ENCODE measurements at regions not wholly inside any gene's neighbourhood (a gene's known extent, or its start where the extent isn't known, plus 50 kb on each side); places are given as distances from the start of the nearest gene placed in this dataset.
"Not testable (repeated sequence)": the region's sequence is repeated elsewhere in the genome, so short reads cannot be mapped to it uniquely, and the experiment has no call there.

DNA sequence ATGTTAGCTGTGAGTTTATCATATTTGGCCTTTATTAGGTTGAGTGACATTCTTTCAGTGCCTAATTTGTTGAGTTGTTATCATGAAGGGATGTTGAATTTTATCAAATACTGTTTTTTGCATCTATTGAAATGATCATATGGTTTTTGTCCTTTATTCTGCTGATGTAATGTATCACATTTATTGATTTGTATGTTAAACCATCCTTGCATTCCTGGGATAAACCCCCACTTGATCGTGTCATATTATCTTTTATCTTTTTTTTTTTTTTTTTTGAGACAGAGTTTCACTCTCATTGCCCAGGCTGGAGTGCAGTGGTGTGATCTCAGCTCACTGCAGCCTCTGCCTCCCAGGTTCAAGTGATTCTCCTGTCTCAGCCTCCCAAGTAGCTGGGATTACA, 51.9 kb upstream of the MFGE8 start:
- not testable (repeated sequence) for DNase-seq (ENCODE audit: low read depth)

DNA sequence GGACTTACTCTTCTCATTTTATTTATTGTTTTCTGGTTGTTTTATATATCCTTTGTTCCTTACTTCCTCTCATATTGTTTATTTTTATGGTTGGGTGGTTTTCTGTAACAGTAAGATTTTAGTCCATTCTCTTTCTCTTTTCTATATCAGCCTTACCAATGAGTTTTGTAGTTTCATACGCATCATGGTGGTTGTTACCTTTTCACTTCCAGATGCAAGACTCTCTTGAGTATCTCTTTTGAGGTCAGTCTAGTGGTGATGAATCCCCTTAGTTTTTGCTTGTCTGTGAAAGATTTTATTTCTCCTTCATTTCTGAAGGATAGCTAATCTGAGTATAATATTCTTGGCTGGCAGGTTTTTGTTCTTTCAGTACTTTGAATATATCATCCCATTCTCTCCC, 57.1 kb upstream of the MFGE8 start:
- DNase-seq (ENCODE audit: low read depth) = no peak

DNA sequence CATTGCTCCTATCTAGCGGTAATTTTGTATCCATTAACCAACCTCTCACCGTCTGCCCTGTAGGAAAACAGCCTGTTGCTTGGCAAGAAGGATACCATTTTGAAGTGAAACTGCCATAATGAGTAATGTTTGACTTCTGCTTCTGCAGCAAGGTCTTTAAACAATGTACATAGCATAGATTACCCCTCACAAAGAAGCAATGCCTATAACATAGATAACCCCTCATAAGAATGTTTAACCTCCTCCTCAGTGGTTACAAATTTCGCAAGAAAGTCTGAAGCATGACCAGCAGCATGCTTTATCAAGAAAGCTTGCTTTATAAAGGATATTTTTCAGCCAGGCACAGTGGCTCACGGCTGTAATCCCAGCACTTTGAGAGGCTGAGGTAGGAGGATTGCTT, 61.2 kb upstream of the MFGE8 start:
- no peak for DNase-seq (ENCODE audit: low read depth)

DNA sequence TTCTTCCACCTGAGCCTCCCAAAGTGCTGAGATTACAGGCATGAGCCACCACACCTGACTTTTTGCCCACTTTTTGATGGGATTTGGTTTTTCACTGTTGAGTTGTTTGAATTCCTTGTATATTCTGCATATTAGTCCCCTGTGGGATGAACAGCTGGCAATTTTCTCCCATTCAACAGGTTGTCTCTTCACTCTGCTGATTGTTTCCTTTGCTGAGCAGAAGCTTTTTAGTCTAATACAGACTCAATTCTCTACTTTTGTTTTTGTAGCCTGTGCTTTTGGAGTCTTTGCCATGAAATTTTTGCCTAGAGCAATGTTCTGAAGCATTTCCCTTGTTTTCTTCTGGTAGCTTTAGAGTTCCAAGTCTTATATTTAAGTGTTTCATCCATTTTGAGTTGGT, 62.7 kb upstream of the MFGE8 start:
- no peak for DNase-seq (ENCODE audit: low read depth)

DNA sequence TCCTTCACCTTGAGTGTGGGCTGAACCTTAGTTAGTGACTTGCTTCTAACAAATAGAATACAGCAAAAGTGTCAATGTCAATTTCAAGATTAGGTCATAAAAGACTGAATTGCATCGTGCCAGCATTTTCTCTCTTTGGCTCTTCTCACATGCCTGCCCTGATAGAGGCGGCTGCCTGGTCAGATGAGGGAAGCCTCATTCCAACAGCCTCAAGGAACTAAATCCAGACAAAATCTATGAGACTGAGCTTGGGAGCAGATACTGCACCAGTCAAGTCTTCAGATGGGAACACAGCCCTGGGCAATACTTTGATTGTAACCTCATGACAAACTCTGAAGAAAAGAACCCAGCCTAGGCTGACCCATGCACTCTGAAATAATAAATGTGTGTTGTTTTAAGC, 63.5 kb upstream of the MFGE8 start:
- DNase-seq (ENCODE audit: low read depth) = no peak

DNA sequence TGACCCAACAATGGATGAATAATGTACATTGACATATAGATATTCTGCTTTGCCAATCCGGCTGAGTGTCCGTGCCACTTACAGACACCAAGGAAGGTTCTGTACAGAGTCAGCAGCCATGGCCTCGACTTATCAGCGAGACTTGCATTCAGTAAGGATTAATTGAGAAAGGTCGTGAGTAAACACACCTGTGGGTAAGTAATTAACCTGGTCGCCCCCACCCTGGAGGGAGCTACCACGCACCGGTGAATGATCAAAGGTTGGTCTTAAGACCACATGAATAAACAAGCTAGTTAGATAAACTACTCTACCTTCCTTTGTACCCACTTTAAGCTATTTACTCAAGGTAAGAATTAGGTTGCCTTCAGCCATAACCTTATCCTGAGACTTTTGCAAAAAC, 66.5 kb upstream of the MFGE8 start:
- DNase-seq (ENCODE audit: low read depth) = no peak

DNA sequence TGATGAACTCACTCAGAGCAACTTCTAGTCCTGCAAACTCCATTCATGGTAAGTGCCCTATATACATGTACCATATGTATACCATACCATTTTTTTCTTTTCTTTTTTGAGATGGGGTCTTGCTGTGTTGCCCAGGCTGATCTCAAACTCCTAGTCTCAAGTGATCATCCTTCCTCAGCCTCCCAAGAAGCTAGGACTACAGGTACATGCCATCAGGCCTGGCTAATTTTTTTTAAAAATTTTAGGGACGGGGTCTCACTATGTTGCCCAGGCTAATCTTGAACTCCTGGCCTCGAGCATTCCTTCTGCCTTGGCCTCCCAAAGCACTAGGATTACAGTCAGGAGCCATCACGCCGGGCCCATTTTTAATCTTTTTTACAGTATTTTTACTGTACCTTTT, 67.3 kb upstream of the MFGE8 start:
- DNase-seq (ENCODE audit: low read depth) = no peak

DNA sequence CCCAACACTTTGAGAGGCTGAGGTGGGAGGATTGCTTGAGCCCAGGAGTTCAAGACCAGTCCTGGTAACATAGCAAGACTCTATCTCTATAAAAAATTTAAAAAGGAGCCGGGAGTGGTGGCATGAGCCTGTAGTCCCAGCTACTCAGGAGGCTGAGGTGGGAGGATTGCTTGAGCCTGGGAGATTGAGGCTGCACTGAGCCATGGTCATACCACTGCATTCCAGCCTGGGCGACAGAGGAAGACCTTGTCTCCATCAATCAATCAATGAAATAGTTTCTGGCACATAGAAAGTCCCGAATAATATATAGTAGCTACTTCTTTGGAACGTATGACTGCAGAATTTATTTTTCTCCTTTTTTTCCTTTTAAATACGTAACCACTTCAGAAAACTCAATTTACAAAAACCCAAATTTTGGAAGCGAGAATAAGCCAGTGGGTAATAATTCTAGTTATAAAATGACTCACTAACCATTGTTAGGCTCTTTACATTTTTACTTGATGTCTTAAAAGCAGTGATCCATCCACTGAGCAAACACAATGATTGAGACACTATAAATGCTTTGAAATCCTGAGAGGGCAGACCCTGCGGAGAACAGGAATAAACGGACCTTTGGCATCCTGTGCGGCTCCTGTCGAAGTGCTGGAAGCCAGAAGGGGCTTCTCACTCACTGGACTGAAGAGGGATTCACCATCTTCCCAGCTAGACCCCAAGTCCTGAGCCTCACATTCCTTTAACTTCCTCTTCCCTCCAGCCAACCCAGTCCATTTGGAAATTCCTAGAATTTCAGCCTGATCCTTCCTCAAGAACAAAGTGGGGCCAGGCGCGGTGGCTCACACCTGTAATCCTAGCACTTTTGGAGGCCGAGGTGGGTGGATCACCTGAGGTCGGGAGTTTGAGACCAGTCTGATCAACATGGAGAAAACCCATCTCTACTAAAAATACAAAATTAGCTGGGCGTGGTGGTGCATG, 68.4 kb upstream of the MFGE8 start:
- DNase-seq (ENCODE audit: low read depth) = no peak

DNA sequence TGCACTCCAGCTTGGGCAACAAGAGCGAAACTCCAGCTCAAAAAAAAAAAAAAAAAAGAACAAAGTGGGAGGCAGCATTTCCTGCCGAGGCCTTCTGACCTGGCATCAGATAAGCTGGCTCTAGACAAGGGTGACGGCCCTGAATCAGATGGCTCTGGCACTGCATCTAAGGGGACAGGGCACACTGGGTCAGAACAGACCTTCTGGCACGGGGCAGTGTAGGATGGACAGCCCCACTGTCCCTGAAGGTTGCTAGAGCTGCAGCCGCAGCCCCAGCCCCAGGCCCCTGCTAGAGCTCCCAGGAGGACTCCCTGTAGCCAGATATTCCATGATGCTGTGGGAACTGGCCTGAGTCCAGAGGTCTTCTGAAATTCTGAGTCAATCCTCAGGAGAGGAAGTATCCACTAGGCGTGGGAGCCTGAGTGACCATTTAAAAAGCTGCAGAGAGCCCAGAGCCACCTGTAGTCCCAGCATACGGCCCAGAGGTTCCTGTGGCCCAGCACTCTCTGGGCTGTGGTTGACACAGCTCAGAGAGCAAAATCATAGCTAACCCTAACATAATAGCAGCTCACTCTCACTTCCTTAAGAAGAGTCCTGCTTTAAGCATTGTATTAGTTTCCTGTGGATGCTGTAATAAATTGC, 69.2 kb upstream of the MFGE8 start:
- DNase-seq (ENCODE audit: low read depth) = no peak

DNA sequence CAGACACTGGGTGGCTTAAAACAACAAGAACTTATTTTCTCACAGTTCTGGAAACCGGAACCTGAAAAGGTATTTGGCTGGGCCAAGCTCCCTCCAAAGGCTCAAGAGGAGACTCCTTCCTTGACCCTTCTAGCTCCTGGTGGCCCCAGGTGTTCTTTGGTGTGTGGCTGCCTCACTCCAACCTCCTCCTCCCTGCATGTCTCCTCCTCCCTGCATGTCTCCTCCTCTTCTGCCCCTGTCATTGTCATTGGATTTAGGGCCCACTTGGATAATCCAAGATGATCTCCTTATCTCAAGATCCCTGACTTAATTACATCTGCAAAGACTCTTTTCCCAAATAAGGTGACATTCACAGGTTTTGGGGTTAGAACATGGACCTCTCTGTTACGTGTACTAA, 69.8 kb upstream of the MFGE8 start:
- no peak for DNase-seq (ENCODE audit: low read depth)

DNA sequence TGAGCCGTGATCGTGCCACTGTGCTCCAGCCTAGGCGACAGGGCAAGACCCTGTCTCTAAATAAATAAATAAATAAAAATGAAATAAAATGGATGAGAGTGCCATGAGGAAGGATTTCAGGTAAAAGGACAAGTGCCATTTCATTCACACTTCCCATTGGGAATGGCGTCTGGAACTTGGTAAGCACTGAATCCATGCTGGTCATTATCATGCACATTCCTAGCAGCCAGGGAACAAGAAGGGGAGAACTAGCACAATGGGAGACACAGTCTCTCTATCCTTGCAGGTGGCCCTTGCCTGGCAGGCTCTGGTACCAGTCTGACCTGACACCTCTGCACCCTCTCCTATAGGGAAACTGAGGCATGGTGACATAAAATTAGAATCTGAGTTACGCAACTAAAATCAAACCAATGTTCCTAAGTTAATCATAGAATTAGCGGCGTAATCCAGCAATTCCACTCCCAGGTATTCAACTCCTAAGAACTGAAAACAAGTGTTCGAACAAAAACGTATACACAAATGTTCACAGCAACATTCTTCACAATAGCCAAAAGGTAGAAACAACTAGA, 70.8 kb upstream of the MFGE8 start:
- DNase-seq (ENCODE audit: low read depth) = no peak

DNA sequence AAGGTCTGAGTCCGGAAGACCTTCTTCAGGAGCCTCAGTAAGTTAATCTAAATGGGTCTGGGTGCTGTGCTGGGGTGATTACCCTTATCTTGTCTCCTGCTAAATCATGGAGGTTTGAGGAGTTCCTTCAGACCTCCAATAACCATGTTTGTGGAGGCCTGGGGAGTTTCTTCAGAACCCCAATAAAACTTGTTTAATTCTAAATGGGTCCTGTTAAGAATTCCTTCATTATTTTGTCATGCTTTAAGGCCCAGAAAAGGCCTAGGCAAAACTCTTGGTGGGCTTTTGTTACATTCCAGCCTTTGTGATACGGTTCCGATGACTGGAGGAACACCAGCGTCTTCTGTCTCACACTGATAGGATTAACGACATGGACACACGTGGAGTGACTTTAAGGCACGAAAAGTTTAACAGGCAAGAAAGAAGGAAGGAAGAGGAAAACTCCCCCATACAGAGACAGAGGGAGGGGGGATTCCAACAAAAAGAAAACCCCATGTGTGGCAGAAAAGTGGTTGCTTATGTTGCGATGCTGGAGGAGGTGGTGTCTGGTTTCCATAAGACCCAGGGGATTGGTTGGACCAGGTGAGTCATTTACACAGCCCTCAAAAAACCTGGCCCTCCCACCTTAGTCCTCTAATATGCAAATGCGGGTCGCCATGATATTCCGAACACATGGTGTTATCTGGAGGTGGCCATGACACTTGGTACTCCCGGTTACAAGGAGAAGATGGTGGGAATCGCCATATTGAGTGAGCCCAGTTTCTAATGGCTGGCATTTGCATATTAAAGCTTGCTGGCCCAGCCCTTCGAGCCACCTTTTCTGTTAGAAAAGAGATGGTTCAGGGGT, 72.6 kb upstream of the MFGE8 start:
- DNase-seq (ENCODE audit: low read depth) = no peak

DNA sequence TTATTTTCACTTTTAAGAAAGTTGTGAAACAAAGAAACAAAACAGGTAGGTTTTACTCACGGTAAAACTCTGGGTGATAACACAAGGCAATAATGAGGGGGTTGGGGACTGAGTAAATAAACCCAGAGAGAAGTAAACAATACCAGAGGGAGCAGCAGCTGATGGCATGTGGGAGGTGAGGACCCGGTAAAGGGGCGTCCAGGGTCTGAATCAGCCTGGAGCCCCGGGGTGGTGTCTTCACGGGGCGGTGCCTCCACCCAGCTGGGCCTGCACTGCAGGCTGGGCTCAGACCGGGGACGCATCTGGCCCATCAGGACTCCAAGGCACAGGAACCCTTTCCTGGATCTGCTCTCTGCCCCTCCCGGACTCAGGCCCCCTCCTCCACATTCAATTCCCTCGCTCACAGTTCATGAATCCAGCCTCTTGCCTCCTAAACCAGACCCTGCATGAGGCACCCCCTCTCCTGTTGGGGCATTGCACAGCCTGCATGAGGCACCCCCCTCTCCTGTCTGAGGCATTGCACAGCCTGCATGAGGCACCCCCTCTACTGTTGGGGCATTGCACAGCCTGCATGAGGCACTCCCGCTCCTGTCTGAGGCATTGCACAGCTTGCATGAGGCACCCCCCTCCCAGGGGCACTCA, 73.9 kb upstream of the MFGE8 start:
- DNase-seq (ENCODE audit: low read depth) = no peak

DNA sequence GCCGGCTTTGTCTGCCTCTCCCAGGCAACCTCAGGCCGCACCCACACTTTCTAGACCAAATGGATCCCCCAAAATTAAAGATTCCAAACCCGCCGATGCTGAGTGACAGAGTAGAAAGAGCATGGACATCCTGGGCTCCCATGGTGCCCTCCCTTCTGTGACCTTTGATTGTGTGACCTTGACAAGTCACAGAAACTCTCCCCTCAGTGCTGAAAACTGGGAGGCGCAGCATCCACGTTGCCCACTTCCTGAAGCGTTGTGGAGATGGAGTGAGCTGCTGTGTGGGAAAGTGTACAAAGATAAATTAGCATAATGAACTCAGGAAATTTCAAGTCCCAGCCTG, 74.4 kb upstream of the MFGE8 start:
- no peak for DNase-seq (ENCODE audit: low read depth)

DNA sequence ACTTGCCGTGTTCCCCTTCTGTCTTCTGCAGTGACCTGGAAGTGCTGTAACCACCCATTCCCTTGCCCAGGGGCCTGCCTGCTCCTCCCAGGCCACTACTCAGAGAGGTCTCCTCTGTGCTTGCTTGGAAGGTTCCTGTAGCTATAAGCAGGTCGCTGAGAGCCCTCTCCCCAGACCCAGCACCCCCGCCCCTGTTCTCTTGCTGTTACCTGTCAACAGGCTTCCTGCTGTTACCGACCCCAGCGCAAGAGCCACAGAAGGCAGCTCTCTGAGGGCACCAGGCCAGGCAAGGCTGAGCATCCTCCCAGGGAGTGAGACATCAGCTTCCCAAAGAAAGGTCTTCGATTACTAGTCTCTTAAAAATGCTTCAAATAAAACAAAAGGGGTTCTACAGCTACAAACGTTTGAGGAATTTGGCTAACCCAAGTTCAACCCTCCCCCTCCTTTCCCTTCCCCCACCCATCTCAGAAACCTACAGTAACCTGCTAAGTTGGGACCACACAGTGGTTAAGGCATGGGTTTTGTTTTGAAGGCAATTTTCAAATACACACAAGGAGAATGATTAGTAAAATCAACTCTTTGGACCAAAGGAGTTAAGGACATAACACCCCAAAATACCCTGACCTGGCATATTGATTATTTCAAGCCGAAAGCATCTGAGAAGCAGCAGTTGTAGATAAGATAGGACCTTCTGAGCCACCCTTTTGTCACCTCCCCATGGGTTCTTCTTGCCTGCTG, 74.9 kb upstream of the MFGE8 start:
- no peak for DNase-seq (ENCODE audit: low read depth)

DNA sequence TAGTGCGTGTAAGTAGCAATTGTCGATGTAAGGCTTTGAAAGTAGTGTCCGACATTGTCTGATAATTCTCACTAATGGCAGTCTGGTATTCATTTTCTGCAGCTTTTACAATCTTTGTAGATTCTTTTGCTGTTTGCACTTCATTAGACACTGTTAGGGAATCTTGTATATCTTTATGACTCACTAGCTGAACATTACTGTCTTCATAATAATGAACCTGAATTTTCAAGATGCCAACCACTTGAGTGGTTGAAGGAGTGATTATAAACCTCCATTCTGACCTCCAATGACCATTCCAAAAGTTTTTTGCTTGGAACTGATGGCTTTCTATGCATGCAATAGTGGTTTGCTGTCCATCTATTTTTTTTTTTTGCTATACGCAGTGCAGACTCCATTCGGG, 76.4 kb upstream of the MFGE8 start:
- no peak for DNase-seq (ENCODE audit: low read depth)

DNA sequence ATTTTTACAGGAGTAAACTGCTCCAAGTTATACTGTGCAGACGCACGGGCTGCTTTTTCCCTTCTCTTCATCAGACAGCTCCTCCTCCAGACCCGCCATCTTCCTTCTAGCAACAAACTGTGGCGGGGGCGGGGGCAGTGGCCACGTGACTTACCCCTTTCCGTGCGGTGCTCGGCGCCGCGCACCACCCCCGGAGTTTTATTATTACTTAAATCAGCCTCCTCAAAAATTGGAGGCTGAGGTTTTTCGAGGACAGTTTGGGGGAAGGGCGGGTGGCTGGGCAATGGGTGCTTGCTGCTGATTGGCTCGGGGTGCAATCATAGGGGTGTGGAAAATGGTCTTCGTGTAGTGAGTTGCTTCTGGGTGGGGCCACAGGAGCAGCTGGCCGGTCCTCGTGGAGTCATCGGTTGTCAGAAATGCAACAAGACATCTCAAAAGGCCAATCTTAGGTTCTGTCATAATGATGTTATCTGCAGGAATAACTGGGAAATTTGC, 77.1 kb upstream of the MFGE8 start:
- no peak for DNase-seq (ENCODE audit: low read depth)

DNA sequence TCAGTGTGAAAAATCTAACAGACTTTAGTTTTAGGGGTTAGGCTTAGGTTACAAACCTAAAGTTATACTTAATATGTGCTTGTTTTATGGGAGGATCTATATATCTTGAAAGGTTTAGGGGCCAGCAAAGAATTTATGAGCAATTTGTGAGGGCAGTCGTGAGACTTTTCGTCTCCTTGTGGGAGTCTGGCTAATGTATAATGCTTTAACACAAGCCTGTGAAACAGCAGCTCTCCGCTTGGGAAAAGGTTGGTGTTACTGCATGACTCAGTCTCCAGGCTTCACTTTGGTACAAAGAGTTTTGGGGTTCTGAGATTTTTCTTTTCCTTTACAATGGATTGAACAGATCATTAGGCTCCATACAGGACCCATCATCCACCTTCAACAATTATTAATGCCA, 79.0 kb upstream of the MFGE8 start:
- no peak for DNase-seq (ENCODE audit: low read depth)

DNA sequence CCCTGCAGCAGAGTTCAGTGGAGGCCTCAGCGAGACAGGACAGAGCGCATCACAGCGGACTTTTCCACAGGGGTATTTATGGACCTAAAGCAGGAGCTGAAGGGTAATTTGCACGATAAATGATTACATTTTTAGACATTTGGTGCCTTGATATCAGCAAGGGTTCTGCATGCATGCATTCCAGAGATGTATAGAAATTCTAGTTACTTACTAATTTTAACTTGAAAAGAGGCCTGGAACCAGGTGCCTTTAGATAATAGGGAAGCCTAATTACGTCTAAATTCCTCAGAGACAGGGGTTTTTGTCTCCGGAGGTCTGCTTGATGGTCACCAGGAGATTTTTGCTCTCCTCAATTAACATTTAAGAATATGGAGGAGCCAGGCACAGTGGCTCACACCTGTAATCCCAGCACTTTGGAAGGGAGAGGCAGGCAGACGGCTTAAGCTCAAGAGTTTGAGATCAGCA, 79.8 kb upstream of the MFGE8 start:
- DNase-seq (ENCODE audit: low read depth) = no peak

DNA sequence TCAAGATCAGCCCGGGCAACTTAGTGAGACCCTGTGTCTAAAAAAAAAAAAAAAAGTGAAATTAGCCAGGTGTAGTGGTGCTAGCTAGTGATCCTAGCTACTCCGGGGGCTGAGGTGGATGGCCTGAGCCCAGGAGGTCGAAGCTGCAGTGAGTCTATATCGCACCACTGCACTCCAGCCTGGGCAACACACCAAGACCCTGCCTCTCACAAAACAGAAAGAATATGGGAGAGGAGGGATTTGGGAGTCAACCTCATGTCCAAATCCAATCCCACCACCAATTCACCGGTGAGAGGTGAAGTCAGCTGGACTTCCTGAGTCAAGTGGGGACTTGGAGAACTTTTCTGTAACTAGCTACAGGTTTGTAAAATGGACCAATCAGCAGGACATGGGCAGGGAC, 80.5 kb upstream of the MFGE8 start:
- no peak for DNase-seq (ENCODE audit: low read depth)

DNA sequence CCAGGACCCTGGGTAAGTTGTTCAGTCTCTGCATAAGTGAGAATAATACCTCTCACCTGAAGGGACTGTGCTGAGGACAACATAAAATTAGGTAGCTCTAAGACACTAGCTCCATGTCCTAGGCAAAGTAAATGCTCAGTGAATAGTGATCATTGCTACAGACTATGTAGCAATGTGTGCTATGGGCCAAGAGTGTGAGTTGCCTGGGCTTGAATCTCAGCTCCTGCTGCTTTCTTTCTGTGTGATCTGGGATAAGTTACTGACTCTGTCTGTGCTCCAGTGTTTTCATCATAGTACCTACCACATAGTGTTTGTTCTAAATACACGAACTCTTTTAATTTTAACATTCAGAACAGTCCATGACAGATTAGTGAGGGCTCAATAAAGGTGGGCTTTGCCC, 81.1 kb upstream of the MFGE8 start:
- DNase-seq (ENCODE audit: low read depth) = no peak

Measured in activated T-cell treated with anti-CD3 and anti-CD28 coated beads for 1 hour (primary cell).